DND-41 (cell line): ENCODE measurements at regions not wholly inside any gene's neighbourhood (a gene's known extent, or its start where the extent isn't known, plus 50 kb on each side); places are given as distances from the start of the nearest gene placed in this dataset.

Experiments
- EZH2 ChIP-seq: IDR thresholded peaks from 3 replicates; pipeline ENCODE4 v1.6.1; 2012; ENCODE audit warnings: borderline replicate concordance, low read depth, mild to moderate bottlenecking, moderate library complexity, low read length, inconsistent platforms; ENCODE audit not compliant: severe bottlenecking
- TF ChIP-seq, protein P1 (sequence below): IDR thresholded peaks from 2 replicates; pipeline ENCODE4 v1.5.1; 2012; ENCODE audit warnings: borderline replicate concordance, low read length, moderate library complexity, mild to moderate bottlenecking; ENCODE audit not compliant: poor library complexity, severe bottlenecking; ENCODE audit errors: extremely low read depth

DNA sequence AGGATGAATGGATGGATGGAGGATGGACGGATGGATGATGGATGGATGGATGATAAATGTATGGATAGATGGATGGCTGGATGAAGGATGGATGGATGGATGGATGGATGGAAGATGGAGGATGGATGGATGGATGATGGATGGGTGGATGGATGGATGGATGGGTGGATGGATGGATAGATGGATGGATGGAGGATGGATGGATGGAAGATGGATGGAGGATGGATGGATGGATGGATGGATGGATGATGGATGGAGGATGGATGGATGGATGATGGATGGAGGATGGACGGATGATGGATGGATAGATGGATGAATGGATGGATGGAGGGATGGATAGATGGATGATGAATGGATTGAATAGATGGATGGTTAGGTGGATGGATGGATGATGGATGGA lies 210.6 kb upstream of the IGF1R start:
- TF ChIP-seq, protein P1, sequence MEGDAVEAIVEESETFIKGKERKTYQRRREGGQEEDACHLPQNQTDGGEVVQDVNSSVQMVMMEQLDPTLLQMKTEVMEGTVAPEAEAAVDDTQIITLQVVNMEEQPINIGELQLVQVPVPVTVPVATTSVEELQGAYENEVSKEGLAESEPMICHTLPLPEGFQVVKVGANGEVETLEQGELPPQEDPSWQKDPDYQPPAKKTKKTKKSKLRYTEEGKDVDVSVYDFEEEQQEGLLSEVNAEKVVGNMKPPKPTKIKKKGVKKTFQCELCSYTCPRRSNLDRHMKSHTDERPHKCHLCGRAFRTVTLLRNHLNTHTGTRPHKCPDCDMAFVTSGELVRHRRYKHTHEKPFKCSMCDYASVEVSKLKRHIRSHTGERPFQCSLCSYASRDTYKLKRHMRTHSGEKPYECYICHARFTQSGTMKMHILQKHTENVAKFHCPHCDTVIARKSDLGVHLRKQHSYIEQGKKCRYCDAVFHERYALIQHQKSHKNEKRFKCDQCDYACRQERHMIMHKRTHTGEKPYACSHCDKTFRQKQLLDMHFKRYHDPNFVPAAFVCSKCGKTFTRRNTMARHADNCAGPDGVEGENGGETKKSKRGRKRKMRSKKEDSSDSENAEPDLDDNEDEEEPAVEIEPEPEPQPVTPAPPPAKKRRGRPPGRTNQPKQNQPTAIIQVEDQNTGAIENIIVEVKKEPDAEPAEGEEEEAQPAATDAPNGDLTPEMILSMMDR, result no peak
- no peak for TF ChIP-seq EZH2
